GM12873 (cell line): ENCODE measurements at regions not wholly inside any gene's neighbourhood (a gene's known extent, or its start where the extent isn't known, plus 50 kb on each side); places are given as distances from the start of the nearest gene placed in this dataset.

ENCODE experiments used
- TF ChIP-seq, protein P1 (sequence below): IDR thresholded peaks from 2 replicates; pipeline ENCODE4 v1.5.1; 2012; ENCODE audit warnings: low read depth, mild to moderate bottlenecking, moderate library complexity, low read length, control low read depth; ENCODE audit not compliant: insufficient read depth; ENCODE audit errors: missing control alignments

DNA sequence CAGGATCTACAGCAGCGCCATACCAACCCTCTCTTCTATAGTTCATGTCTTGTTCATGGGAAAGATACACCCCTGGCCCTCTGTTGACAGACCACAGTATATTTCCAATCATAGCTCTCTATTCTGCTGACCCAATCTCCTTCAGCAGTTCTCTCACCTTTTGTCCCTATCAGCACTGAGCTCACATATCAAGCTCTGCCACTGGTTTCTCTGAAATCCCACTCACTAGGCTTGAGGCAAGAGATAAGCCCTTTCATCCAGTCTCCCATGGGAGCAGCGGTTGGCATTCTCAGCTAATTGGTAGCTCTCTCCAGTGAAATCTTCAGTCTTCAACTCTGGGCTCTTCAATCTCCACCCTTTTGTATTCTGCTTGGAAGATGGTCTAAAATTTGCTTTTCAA, 313.4 kb downstream of the GJA1 start:
- TF ChIP-seq, protein P1, sequence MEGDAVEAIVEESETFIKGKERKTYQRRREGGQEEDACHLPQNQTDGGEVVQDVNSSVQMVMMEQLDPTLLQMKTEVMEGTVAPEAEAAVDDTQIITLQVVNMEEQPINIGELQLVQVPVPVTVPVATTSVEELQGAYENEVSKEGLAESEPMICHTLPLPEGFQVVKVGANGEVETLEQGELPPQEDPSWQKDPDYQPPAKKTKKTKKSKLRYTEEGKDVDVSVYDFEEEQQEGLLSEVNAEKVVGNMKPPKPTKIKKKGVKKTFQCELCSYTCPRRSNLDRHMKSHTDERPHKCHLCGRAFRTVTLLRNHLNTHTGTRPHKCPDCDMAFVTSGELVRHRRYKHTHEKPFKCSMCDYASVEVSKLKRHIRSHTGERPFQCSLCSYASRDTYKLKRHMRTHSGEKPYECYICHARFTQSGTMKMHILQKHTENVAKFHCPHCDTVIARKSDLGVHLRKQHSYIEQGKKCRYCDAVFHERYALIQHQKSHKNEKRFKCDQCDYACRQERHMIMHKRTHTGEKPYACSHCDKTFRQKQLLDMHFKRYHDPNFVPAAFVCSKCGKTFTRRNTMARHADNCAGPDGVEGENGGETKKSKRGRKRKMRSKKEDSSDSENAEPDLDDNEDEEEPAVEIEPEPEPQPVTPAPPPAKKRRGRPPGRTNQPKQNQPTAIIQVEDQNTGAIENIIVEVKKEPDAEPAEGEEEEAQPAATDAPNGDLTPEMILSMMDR, result no peak

DNA sequence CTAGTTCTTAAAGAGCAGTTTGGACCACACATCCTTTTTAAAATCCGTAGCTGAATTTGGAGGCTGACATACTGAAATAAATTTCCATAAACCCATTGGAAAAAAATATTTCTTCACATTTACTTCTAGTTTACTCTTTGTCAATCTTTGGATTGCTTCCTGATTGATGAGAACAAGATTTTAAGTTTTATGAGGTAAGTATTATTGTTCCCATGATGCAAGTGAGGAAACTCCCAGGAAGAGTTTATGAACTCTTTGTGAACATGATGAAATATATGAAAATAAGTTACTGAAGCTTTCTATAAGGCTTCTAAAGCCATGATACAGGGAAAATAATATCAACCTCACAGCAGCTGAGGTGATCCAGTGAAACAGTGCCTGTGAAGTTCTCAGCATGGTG, 320.0 kb downstream of the GJA1 start:
- TF ChIP-seq, protein P1, result no peak

DNA sequence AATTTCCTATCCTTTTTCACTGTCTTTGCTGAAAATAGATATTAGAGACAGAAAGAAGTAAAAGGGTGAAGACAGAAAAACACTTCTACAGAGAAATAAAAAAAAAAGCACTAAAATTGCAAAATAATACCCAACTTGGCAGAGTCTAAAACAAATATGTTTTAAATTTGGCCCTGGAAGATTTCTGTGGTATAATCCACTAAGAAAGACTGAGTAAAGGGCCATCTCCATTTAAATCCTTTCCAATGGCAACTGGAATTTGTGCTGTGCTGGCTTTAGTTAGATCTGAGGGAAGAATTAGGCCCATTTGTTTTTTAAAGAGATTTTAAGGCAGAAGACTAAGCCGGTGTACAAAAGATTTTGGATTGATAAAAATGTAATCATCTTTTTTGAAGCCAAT, 321.2 kb downstream of the GJA1 start:
- TF ChIP-seq, protein P1, result no peak

DNA sequence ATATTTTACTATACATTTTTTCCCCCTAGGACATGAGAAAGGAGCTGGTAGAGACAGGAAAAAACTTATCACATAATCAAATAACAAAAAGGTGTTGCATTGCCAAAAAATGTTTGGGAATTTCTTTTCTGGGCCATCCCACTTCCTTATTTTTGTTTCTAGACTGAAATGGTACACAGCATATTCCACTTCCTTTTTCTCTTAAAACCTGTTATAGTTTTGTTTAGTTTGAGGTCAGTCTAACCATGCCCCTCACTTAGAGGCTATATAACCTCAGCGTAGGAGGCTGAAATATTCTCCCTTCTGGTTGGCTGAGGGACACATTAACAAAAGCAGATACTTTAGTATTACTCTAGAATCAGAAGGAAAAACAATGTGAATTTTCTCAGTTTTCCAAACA, 323.9 kb downstream of the GJA1 start:
- TF ChIP-seq, protein P1, result no peak

DNA sequence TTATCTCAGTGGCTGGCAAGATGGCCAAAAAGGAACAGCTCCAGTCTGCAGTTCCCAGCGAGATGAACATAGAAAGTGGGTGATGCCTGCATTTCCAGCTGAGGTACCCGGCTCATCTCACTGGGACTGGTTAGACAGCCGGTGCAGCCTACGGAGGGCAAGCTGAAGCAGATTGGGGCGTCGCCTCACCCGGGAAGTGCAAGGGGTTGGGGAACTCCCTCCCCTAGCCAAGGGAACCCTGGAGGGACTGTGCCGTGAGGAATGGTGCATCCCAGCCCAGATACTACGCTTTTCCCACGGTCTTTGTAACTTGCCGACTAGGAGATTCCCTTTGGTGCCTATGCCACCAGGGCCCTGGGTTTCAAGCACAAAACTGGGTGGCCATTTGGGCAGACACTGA, 324.7 kb downstream of the GJA1 start:
- TF ChIP-seq, protein P1, result no peak

DNA sequence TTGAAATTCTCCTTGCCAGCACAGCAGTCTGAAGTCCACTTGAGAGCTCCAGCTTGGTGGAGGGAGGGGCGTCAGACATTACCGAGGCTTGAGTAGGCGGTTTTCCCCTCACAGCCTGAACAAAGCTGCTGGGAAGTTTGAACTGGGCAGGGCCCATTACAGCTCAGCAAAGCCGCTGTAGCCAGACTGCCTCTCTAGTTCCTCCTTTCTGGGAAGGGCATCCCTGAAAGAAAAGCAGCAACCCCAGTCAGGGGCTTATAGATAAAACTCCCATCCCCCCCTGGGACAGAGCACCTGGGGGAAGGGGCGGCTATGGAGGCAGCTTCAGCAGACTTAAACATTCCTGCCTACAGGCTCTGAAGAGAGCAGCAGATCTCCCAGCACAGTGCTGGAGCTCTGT, 325.3 kb downstream of the GJA1 start:
- TF ChIP-seq, protein P1, result no peak

DNA sequence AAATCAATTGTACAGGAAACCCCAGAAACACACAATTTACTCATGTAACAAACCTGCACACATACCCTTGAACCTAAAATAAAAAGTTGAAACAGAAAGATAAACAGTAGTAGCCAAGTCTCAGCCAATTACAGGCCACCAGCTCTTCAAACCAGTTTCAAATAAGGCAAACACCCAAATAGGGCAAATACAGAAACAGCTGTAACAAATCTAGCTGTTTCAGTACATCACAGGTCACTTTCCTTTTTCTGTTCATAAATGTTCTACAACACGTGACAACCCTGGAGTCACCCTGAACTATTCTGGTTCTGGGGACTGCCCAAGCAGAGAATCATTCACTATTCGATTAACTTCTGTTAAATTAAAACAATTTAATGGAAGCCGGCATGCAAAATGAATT, 329.0 kb downstream of the GJA1 start:
- TF ChIP-seq, protein P1, result no peak
